Transverse colon (tissue), 4 donors: ENCODE measurements at regions not wholly inside any gene's neighbourhood (a gene's known extent, or its start where the extent isn't known, plus 50 kb on each side); places are given as distances from the start of the nearest gene placed in this dataset.
"Not testable (repeated sequence)": the region's sequence is repeated elsewhere in the genome, so short reads cannot be mapped to it uniquely, and the experiment has no call there.

ENCODE experiments used
- DNase-seq: peaks from one replicate; pipeline ENCODE4 v3.0.0-alpha.2; 2019
- H3K27ac ChIP-seq, 4 donors: fragments of 200-600 bp; sonication (generic); 2 replicates each; pipeline ENCODE4 v1.5.1; 2016 to 2018; ENCODE audit warnings: inconsistent platforms in 4 of 4
- H3K27me3 ChIP-seq: fragments of 200-600 bp; sonication (generic); 2 replicates; pipeline ENCODE4 v1.5.1; 2017; ENCODE audit warnings: inconsistent platforms
- H3K36me3 ChIP-seq, 4 donors: fragments of 200-600 bp; sonication (generic); 2 replicates each; pipeline ENCODE4 v1.5.1; 2017 to 2019; ENCODE audit warnings: inconsistent platforms in 4 of 4
- H3K4me1 ChIP-seq, 4 donors: fragments of 200-600 bp; sonication (generic); 2 replicates each; pipeline ENCODE4 v1.5.1; 2017 to 2020; ENCODE audit warnings: inconsistent platforms in 4 of 4
- H3K4me3 ChIP-seq, 4 donors: fragments of 200-600 bp; sonication (generic); 1 replicate in 1 of 4; 2 replicates in 3 of 4; pipeline versions ENCODE4 v1.5.1 to v1.6.1; 2017 to 2019; ENCODE audit warnings: inconsistent platforms in 4 of 4
- H3K9me3 ChIP-seq, 2 donors: fragments of 200-600 bp; sonication (generic); 2 replicates each; pipeline ENCODE4 v1.5.1; 2017 to 2019; ENCODE audit warnings: inconsistent platforms in 2 of 2
- EP300 ChIP-seq: sonication (generic); formaldehyde crosslinking; IDR thresholded peaks from one replicate; pipeline ENCODE4 v1.6.1; 2017; ENCODE audit warnings: antibody characterized with exemption, low read depth
- POLR2A ChIP-seq: fragments of 450-650 bp; IDR thresholded peaks from one replicate; pipeline ENCODE4 v1.6.1; 2016; ENCODE audit warnings: antibody characterized with exemption, mild to moderate bottlenecking, moderate library complexity
- POLR2AphosphoS5 ChIP-seq, 3 donors: sonication (generic); formaldehyde crosslinking; IDR thresholded peaks; one replicate each; pipeline ENCODE4 v1.6.1; 2016; ENCODE audit warnings: antibody characterized with exemption in 3 of 3
- WGBS, 2 donors: methylation state at CpG; one replicate each; pipeline ENCODE4 v1.1.5; 2018; ENCODE audit warnings: low coverage in 1 of 2; 5-methylcytosine and 5-hydroxymethylcytosine counted together
- in situ Hi-C, 4 donors: fragments of 200-750 bp; cut with MboI; loops; one replicate each; pipeline versions ENCODE4 v1.15.0 to v1.15.1; 2017; ENCODE audit warnings: low sequenced_read_pairs in 3 of 4, low pct_ligation_motif_present in 1 of 4, low pct_unique_long_range_greater_than_20kb in 1 of 4
- intact Hi-C: fragments of 100-400 bp; cut with DNase I; formaldehyde crosslinking; loops from one replicate; pipeline ENCODE4 v1.15.1; 2023; ENCODE audit warnings: low total_unique reads
- TF ChIP-seq, protein P1 (sequence below), 5 experiments: fragments of 200-600 bp in 3 of 5; fragments of 450-650 bp in 2 of 5; sonication (generic) in 3 of 5; IDR thresholded peaks; 1 replicate in 2 of 5; 2 replicates in 3 of 5; pipeline ENCODE4 v1.5.1; 2016 to 2017; ENCODE audit warnings: antibody characterized with exemption in 5 of 5, inconsistent platforms in 3 of 5, mild to moderate bottlenecking in 2 of 5, moderate library complexity in 1 of 5

DNA sequence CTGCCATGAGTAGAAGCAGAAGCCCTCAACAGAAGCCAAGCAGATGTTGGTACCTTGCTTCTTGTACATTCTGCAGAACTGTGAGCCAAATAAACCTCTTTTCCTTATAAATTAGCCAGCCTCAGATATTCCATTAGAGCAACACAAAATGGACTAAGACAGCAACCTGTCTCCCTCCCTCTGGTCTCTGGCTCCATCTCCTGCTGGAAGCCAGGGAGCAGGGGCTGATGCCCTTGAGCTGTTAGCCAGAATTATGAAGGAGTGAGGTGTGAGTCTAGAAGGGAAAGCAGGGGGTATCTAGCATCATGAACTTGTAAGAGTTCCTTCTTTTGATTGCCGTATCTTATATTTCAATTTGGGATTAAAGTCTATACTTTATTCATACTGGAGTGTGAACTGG lies 358.7 kb upstream of the FZD8 start:
- intact Hi-C loops, DNase-seq, H3K9me3 ChIP-seq, H3K27me3 ChIP-seq, in situ Hi-C loops, H3K4me3 ChIP-seq, H3K36me3 ChIP-seq, H3K27ac ChIP-seq, H3K4me1 ChIP-seq: not testable (repeated sequence)
- TF ChIP-seq, protein P1, sequence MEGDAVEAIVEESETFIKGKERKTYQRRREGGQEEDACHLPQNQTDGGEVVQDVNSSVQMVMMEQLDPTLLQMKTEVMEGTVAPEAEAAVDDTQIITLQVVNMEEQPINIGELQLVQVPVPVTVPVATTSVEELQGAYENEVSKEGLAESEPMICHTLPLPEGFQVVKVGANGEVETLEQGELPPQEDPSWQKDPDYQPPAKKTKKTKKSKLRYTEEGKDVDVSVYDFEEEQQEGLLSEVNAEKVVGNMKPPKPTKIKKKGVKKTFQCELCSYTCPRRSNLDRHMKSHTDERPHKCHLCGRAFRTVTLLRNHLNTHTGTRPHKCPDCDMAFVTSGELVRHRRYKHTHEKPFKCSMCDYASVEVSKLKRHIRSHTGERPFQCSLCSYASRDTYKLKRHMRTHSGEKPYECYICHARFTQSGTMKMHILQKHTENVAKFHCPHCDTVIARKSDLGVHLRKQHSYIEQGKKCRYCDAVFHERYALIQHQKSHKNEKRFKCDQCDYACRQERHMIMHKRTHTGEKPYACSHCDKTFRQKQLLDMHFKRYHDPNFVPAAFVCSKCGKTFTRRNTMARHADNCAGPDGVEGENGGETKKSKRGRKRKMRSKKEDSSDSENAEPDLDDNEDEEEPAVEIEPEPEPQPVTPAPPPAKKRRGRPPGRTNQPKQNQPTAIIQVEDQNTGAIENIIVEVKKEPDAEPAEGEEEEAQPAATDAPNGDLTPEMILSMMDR (IDR thresholded peaks at IDR 0.05): peak in 2 of 5 experiments; percentile 7 to 16
- 100% methylated on average over 1 of the region's 1 CpG; no CpG with 5 or more reads in 1 of the 2 donors for WGBS, 2 donors

DNA sequence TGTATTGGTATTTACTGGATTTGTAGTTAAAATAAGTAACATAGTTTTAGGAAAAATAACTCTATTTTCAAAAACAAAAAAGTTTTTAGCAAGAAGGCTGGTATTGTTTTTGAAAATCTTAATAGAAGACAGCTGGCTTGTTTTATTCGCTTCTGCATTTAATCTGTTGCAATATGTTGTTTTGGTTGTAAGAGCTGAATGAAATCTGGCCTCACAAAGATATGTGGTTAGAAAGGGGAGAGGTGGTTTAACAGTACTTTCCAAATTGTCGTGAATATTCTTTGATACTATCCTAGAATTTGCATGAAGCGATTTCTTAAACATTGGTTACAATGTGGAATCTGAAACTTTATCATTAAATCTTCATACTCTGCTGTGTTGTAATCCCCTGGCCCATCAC lies 355.9 kb upstream of the FZD8 start:
- TF ChIP-seq POLR2AphosphoS5 (IDR thresholded peaks at IDR 0.05) (no peak), EP300 (no peak), POLR2A (no peak)
- TF ChIP-seq, protein P1 (IDR thresholded peaks at IDR 0.05): no peak
- H3K4me1 ChIP-seq: no peaks in the 10 kb centered on the region
- DNase-seq: no peak
- H3K4me3 ChIP-seq: no peak overlapping the region
- 79 to 82% methylated on average over 3 of the region's 3 CpGs for WGBS, 2 donors
- H3K36me3 ChIP-seq: no peaks in the 10 kb centered on the region
- H3K9me3 ChIP-seq: no peaks in the 10 kb centered on the region
- in situ Hi-C loops: no loop called here
- no peaks in the 10 kb centered on the region for H3K27me3 ChIP-seq
- intact Hi-C loops: no loop called here
- no peak overlapping the region for H3K27ac ChIP-seq

DNA sequence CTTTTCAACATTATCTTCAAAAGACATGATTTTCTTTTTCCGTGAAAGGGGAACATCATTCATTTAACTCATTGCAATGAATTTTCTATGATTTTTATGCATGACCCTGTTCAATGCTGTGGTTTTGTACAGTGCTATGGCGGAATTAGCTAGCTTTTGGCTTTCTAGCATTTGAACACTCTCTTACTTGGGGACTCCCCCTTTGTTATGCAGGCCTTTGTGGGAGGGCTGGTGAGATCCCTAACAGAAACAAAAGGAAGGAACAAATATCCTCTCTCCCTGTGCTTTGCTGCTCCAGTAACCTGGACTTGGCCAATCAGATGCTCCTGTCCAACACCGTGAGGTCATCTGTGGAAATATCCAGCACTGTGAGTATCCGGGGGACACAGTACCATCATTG lies 353.4 kb upstream of the FZD8 start:
- Histone ChIP-seq H3K27me3 (no peaks in the 10 kb centered on the region), H3K9me3 (no peaks in the 10 kb centered on the region), H3K4me3 (no peak overlapping the region), H3K36me3 (no peaks in the 10 kb centered on the region), H3K4me1 (no peaks in the 10 kb centered on the region), H3K27ac (no peak overlapping the region)
- intact Hi-C loops: no loop called here
- DNase-seq: no peak
- WGBS, 2 donors: 79 to 90% methylated on average over 3 to 4 of the region's 4 CpGs
- in situ Hi-C loops: no loop called here
- TF ChIP-seq POLR2AphosphoS5 (IDR thresholded peaks at IDR 0.05) (no peak), EP300 (no peak), POLR2A (no peak)
- TF ChIP-seq, protein P1 (IDR thresholded peaks at IDR 0.05): no peak

GRCh38 chr10:35993591-35994515 lies 351.8 kb upstream of the FZD8 start:
- no peak overlapping the region for H3K4me3 ChIP-seq
- no peaks in the 10 kb centered on the region for H3K4me1 ChIP-seq
- in situ Hi-C loops (no loop called here), intact Hi-C loops (no loop called here)
- WGBS, 2 donors: 52 to 61% methylated on average over 4 to 8 of the region's 8 CpGs
- no peaks in the 10 kb centered on the region for H3K27me3 ChIP-seq
- H3K9me3 ChIP-seq: no peaks in the 10 kb centered on the region
- TF ChIP-seq, protein P1 (IDR thresholded peaks at IDR 0.05): no peak
- TF ChIP-seq EP300 (no peak), POLR2AphosphoS5 (IDR thresholded peaks at IDR 0.05) (no peak), POLR2A (no peak)
- no peak overlapping the region for H3K27ac ChIP-seq
- no peak for DNase-seq
- no peaks in the 10 kb centered on the region for H3K36me3 ChIP-seq
